ENCODE measurements at regions not wholly inside any gene's neighbourhood (a gene's known extent, or its start where the extent isn't known, plus 50 kb on each side); places are given as distances from the start of the nearest gene placed in this dataset.

DNA sequence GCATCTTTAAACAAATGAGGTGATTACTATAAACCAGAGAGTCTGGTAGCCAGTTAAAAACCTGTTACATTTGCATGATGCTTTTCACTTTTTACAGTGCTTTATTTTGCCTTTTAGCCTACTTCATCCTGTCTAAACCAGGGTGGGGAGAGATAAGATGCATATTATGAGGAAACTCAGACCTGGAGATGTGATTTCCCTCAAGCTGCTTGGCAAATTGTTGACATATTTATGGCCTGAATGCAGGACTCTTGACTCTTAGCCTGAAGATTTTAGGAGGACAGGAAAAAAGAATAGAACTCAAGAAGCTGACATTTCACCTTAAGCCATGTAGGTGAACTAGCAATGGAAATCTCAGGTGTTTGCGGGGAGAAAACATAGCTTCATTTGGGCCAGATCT lies 202.8 kb downstream of the NMUR2 start:
- TF ChIP-seq, protein P1, sequence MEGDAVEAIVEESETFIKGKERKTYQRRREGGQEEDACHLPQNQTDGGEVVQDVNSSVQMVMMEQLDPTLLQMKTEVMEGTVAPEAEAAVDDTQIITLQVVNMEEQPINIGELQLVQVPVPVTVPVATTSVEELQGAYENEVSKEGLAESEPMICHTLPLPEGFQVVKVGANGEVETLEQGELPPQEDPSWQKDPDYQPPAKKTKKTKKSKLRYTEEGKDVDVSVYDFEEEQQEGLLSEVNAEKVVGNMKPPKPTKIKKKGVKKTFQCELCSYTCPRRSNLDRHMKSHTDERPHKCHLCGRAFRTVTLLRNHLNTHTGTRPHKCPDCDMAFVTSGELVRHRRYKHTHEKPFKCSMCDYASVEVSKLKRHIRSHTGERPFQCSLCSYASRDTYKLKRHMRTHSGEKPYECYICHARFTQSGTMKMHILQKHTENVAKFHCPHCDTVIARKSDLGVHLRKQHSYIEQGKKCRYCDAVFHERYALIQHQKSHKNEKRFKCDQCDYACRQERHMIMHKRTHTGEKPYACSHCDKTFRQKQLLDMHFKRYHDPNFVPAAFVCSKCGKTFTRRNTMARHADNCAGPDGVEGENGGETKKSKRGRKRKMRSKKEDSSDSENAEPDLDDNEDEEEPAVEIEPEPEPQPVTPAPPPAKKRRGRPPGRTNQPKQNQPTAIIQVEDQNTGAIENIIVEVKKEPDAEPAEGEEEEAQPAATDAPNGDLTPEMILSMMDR (IDR thresholded peaks at IDR 0.05; ENCODE audit: extremely low read depth in 1 of 2, insufficient read depth in 1 of 2, low read depth in 1 of 2, low read length in 2 of 2): no peak
- TF ChIP-seq EZH2 (IDR thresholded peaks at IDR 0.05; ENCODE audit: borderline replicate concordance, low read depth, low read length, severe bottlenecking): no peak
- no peak for TF ChIP-seq POLR2A (IDR thresholded peaks at IDR 0.05; ENCODE audit: low read depth, low read length)
- TF ChIP-seq FOS (IDR thresholded peaks at IDR 0.05; ENCODE audit: borderline replicate concordance, insufficient read depth, low read length): no peak
- TF ChIP-seq JUN (IDR thresholded peaks at IDR 0.05; ENCODE audit: borderline replicate concordance, insufficient read depth, insufficient read length, low read depth): no peak

Data from endothelial cell of umbilical vein (primary cell).